ENCODE measurements at regions not wholly inside any gene's neighbourhood (a gene's known extent, or its start where the extent isn't known, plus 50 kb on each side); places are given as distances from the start of the nearest gene placed in this dataset.

DNA sequence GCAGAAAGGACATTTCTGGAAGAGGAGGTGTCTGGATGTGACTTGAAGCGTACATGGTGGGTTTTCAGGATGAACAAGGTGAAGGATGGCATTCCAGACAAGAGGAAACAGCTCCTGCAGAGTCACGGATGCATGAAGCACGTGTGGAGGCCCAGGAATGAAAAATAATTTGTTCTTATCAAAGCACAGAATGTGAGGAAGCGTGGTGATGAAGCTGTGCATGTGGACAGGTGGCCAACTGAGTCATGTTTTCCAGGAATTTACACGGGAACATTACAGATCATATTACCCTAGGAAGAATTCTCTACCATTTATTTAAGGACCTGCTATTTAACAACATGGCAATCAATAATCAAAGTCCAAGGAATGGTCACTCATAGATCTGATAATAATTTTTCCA lies 413.2 kb upstream of the KLF6 start:
- ATAC-seq (no peak), DNase-seq (no peak)
- Histone ChIP-seq H3K4me3 (no peak overlapping the region), H3K9me3 (no peaks in the 10 kb centered on the region), H3K36me3 (no peaks in the 10 kb centered on the region), H3K27ac (no peak overlapping the region), H3K27me3 (no peaks in the 10 kb centered on the region), H3K4me1 (no peaks in the 10 kb centered on the region)
- intact Hi-C loops (cut with DNase I), result no loop called here
- TF ChIP-seq, protein P1, sequence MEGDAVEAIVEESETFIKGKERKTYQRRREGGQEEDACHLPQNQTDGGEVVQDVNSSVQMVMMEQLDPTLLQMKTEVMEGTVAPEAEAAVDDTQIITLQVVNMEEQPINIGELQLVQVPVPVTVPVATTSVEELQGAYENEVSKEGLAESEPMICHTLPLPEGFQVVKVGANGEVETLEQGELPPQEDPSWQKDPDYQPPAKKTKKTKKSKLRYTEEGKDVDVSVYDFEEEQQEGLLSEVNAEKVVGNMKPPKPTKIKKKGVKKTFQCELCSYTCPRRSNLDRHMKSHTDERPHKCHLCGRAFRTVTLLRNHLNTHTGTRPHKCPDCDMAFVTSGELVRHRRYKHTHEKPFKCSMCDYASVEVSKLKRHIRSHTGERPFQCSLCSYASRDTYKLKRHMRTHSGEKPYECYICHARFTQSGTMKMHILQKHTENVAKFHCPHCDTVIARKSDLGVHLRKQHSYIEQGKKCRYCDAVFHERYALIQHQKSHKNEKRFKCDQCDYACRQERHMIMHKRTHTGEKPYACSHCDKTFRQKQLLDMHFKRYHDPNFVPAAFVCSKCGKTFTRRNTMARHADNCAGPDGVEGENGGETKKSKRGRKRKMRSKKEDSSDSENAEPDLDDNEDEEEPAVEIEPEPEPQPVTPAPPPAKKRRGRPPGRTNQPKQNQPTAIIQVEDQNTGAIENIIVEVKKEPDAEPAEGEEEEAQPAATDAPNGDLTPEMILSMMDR (IDR thresholded peaks at IDR 0.05), result no peak

DNA sequence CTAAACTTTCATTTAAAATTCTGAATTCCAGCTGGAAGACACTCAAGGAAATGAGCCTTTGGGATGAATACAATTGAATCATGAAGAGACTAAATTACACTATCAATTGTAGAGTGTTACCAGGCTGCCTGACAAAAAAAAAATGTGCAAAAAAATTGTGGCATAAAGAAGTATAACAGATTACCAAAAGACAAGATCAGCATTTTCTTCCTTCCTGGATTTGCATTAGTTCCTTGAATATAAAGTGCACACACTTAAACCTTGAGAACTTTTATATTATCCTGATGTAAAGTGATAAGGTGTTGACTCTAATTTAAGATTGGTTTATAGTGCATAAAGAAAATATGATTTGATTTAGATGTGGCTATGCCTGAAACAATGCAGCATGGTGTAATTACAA lies 412.7 kb upstream of the KLF6 start:
- H3K27ac ChIP-seq, result no peak overlapping the region
- H3K4me3 ChIP-seq, result no peak overlapping the region
- TF ChIP-seq, protein P1 (IDR thresholded peaks at IDR 0.05), result no peak
- intact Hi-C loops (cut with DNase I), result no loop called here
- ATAC-seq (no peak), DNase-seq (no peak)
- no peaks in the 10 kb centered on the region for H3K9me3 ChIP-seq
- H3K36me3 ChIP-seq, result no peaks in the 10 kb centered on the region
- no peaks in the 10 kb centered on the region for H3K27me3 ChIP-seq
- no peaks in the 10 kb centered on the region for H3K4me1 ChIP-seq

GRCh38 chr10:4196771-4197390 lies 411.9 kb upstream of the KLF6 start:
- DNase-seq, result no peak
- Histone ChIP-seq H3K4me1 (no peaks in the 10 kb centered on the region), H3K4me3 (no peak overlapping the region), H3K36me3 (no peaks in the 10 kb centered on the region), H3K27me3 (no peaks in the 10 kb centered on the region), H3K9me3 (no peaks in the 10 kb centered on the region), H3K27ac (no peak overlapping the region)
- TF ChIP-seq, protein P1 (IDR thresholded peaks at IDR 0.05), result no peak
- peak; percentile 26 for ATAC-seq
- intact Hi-C loops (cut with DNase I), result no loop called here

DNA sequence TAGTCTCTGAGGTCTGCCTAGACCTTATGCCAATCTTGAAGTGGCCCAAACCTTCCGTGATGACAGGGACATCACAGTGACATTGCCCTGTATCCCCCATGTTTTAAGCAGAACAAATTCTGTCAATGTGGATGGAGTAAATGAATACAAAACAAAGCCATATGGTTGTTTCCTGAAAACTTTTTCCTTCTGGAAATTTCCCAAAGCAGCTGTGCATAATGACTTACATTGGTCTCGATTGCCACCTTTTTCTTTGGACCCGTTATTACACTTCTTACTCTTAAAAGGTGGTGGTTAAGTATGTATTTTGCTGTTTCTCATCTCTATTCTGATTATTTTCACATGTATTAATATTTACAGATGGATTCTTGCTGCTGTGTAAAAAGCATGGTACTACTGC lies 411.2 kb upstream of the KLF6 start:
- no peaks in the 10 kb centered on the region for H3K9me3 ChIP-seq
- intact Hi-C loops (cut with DNase I), result no loop called here
- H3K4me1 ChIP-seq, result no peaks in the 10 kb centered on the region
- no peak overlapping the region for H3K27ac ChIP-seq
- ATAC-seq (no peak), DNase-seq (no peak)
- H3K36me3 ChIP-seq, result no peaks in the 10 kb centered on the region
- TF ChIP-seq, protein P1 (IDR thresholded peaks at IDR 0.05), result no peak
- H3K27me3 ChIP-seq, result no peaks in the 10 kb centered on the region
- no peak overlapping the region for H3K4me3 ChIP-seq

- no peak overlapping the region for H3K27ac ChIP-seq
- ATAC-seq, result no peak
- intact Hi-C loops (cut with DNase I), result no loop called here
Observed at GRCh38 chr10:4195213-4195612, 410.2 kb upstream of the KLF6 start.

More at GRCh38 chr10:4195213-4195612, 410.2 kb upstream of the KLF6 start:
- no peak for DNase-seq
- H3K9me3 ChIP-seq, result no peaks in the 10 kb centered on the region
- TF ChIP-seq, protein P1 (IDR thresholded peaks at IDR 0.05), result no peak
- H3K36me3 ChIP-seq, result no peaks in the 10 kb centered on the region
- H3K27me3 ChIP-seq, result no peaks in the 10 kb centered on the region
- no peaks in the 10 kb centered on the region for H3K4me1 ChIP-seq
- H3K4me3 ChIP-seq, result no peak overlapping the region

Measured in left lung (tissue), 4 donors.